OCI-LY7 (cell line): ENCODE measurements at regions not wholly inside any gene's neighbourhood (a gene's known extent, or its start where the extent isn't known, plus 50 kb on each side); places are given as distances from the start of the nearest gene placed in this dataset.

Source experiments
- CTCF ChIP-seq: fragments of 200-600 bp; sonication (generic); conservative IDR thresholded peaks from 2 replicates; pipeline ENCODE4 v1.5.1; 2014; ENCODE audit warnings: mild to moderate bottlenecking, antibody characterized with exemption, low read length, moderate library complexity, mixed read lengths
- EZH2phosphoT487 ChIP-seq: fragments of 200-600 bp; sonication (generic); IDR thresholded peaks from 2 replicates; pipeline ENCODE4 v1.6.1; 2018; ENCODE audit warnings: low read depth, borderline replicate concordance, mild to moderate bottlenecking, mixed run types, antibody characterized with exemption, low read length, moderate library complexity, mixed read lengths

GRCh38 chr15:61415617-61416120 is 186.6 kb upstream of the RORA start:
- TF ChIP-seq CTCF (no peak), EZH2phosphoT487 (no peak)
